GM12892 (cell line): ENCODE measurements at regions not wholly inside any gene's neighbourhood (a gene's known extent, or its start where the extent isn't known, plus 50 kb on each side); places are given as distances from the start of the nearest gene placed in this dataset.

Source experiments
- DNase-seq: peaks from one replicate; pipeline ENCODE4 v3.0.0; 2011; ENCODE audit not compliant: insufficient read length
- FAIRE-seq: peaks from 2 replicates; lab custom pipeline; 2011; peaks lifted over from hg19 to GRCh38; lab: Jason Lieb, UNC
- POLR2A ChIP-seq: IDR thresholded peaks from 2 replicates; pipeline ENCODE4 v1.6.1; 2011; ENCODE audit warnings: low read depth, low read length, control low read depth
- POLR2AphosphoS5 ChIP-seq: IDR thresholded peaks from 2 replicates; pipeline ENCODE4 v1.6.1; 2011; ENCODE audit warnings: low read depth, low read length, control low read depth
- TAF1 ChIP-seq: IDR thresholded peaks from 2 replicates; pipeline ENCODE4 v1.6.1; 2011; ENCODE audit warnings: low read depth, mild to moderate bottlenecking, control low read depth, low read length, borderline replicate concordance

- no peak for FAIRE-seq
- DNase-seq = no peak
- no peak for TF ChIP-seq TAF1
- TF ChIP-seq POLR2AphosphoS5 = no peak
- no peak for TF ChIP-seq POLR2A
Measured at GRCh38 chr1:87940421-87940820, 611.7 kb downstream of the LMO4 start.

GRCh38 chr1:87941337-87941946 is 612.8 kb downstream of the LMO4 start:
- no peak for DNase-seq
- TF ChIP-seq POLR2AphosphoS5 (no peak), TAF1 (no peak), POLR2A (no peak)
- FAIRE-seq = no peak

GRCh38 chr1:87942165-87942564 is 613.5 kb downstream of the LMO4 start:
- no peak for TF ChIP-seq POLR2AphosphoS5
- no peak for TF ChIP-seq POLR2A
- no peak for TF ChIP-seq TAF1
- DNase-seq (no peak), FAIRE-seq (no peak)

- TF ChIP-seq POLR2AphosphoS5 (no peak), POLR2A (no peak), TAF1 (no peak)
- DNase-seq (no peak), FAIRE-seq (no peak)
Measured at GRCh38 chr1:87949711-87950110, 621.0 kb downstream of the LMO4 start.

- FAIRE-seq (no peak), DNase-seq (no peak)
- no peak for TF ChIP-seq POLR2A
- no peak for TF ChIP-seq TAF1
- TF ChIP-seq POLR2AphosphoS5 = no peak
Measured at GRCh38 chr1:87950369-87950768, 621.7 kb downstream of the LMO4 start.

GRCh38 chr1:87951409-87951808 is 622.7 kb downstream of the LMO4 start:
- TF ChIP-seq POLR2AphosphoS5 = no peak
- TF ChIP-seq TAF1 = no peak
- TF ChIP-seq POLR2A = no peak
- FAIRE-seq (no peak), DNase-seq (no peak)

- TF ChIP-seq POLR2AphosphoS5 (no peak), TAF1 (no peak), POLR2A (no peak)
- no peak for DNase-seq
- FAIRE-seq = no peak
Measured at GRCh38 chr1:87951852-87952251, 623.2 kb downstream of the LMO4 start.

- FAIRE-seq (no peak), DNase-seq (no peak)
- TF ChIP-seq POLR2AphosphoS5 (no peak), POLR2A (no peak), TAF1 (no peak)
Measured at GRCh38 chr1:87953121-87953520, 624.4 kb downstream of the LMO4 start.

- TF ChIP-seq POLR2A (no peak), POLR2AphosphoS5 (no peak), TAF1 (no peak)
- DNase-seq (peak; percentile 1), FAIRE-seq (no peak)
Measured at GRCh38 chr1:87953732-87954344, 625.2 kb downstream of the LMO4 start.

- TF ChIP-seq POLR2A (no peak), POLR2AphosphoS5 (no peak)
- no peak for DNase-seq
- FAIRE-seq = no peak
Measured at GRCh38 chr1:87955038-87955437, 626.4 kb downstream of the LMO4 start.

GRCh38 chr1:87956072-87956471 is 627.4 kb downstream of the LMO4 start:
- no peak for FAIRE-seq
- no peak for TF ChIP-seq TAF1
- no peak for TF ChIP-seq POLR2A
- no peak for TF ChIP-seq POLR2AphosphoS5
- no peak for DNase-seq

GRCh38 chr1:87956750-87957149 is 628.1 kb downstream of the LMO4 start:
- FAIRE-seq (no peak), DNase-seq (no peak)
- TF ChIP-seq POLR2AphosphoS5 (no peak), POLR2A (no peak), TAF1 (no peak)

GRCh38 chr1:87957331-87957730 is 628.7 kb downstream of the LMO4 start:
- no peak for TF ChIP-seq POLR2AphosphoS5
- TF ChIP-seq POLR2A = no peak
- TF ChIP-seq TAF1 = no peak
- FAIRE-seq = no peak
- DNase-seq = no peak
